Epidermal melanocyte (primary cell): ENCODE measurements at regions not wholly inside any gene's neighbourhood (a gene's known extent, or its start where the extent isn't known, plus 50 kb on each side); places are given as distances from the start of the nearest gene placed in this dataset.

Experiments used
- DNase-seq: peaks from one replicate; pipeline ENCODE4 v3.0.0; 2011; ENCODE audit warnings: low spot score; ENCODE audit not compliant: insufficient read length

- no peak for DNase-seq
Observed at GRCh38 chr6:28732052-28732451, 191.7 kb downstream of the TRIM27 start.

- DNase-seq = no peak
Observed at GRCh38 chr6:28734443-28734959, 189.3 kb downstream of the TRIM27 start.

GRCh38 chr6:28736121-28736520, 187.7 kb downstream of the TRIM27 start:
- no peak for DNase-seq

- DNase-seq = no peak
Observed at GRCh38 chr6:28737750-28738395, 185.9 kb downstream of the TRIM27 start.

GRCh38 chr6:28738396-28738765, 185.4 kb downstream of the TRIM27 start:
- no peak for DNase-seq

GRCh38 chr6:28741363-28741762, 182.4 kb downstream of the TRIM27 start:
- no peak for DNase-seq

GRCh38 chr6:28742668-28743270, 181.0 kb downstream of the TRIM27 start:
- no peak for DNase-seq

GRCh38 chr6:28743271-28743789, 180.5 kb downstream of the TRIM27 start:
- DNase-seq = no peak

- no peak for DNase-seq
Observed at GRCh38 chr6:28747083-28747630, 176.6 kb downstream of the TRIM27 start.

- DNase-seq = no peak
Observed at GRCh38 chr6:28747631-28748157, 176.1 kb downstream of the TRIM27 start.

- DNase-seq = no peak
Observed at GRCh38 chr6:28748192-28748591, 175.6 kb downstream of the TRIM27 start.

- DNase-seq = no peak
Observed at GRCh38 chr6:28750926-28751458, 172.8 kb downstream of the TRIM27 start.

- no peak for DNase-seq
Observed at GRCh38 chr6:28751514-28751913, 172.3 kb downstream of the TRIM27 start.

GRCh38 chr6:28751963-28752350, 171.8 kb downstream of the TRIM27 start:
- no peak for DNase-seq

GRCh38 chr6:28757429-28758045, 166.2 kb downstream of the TRIM27 start:
- DNase-seq = no peak

- no peak for DNase-seq
Observed at GRCh38 chr6:28758046-28758817, 165.6 kb downstream of the TRIM27 start.

- no peak for DNase-seq
Observed at GRCh38 chr6:28758818-28759235, 165.0 kb downstream of the TRIM27 start.

GRCh38 chr6:28764014-28764723, 159.6 kb downstream of the TRIM27 start:
- no peak for DNase-seq

- no peak for DNase-seq
Observed at GRCh38 chr6:28764761-28765282, 159.0 kb downstream of the TRIM27 start.

- DNase-seq = no peak
Observed at GRCh38 chr6:28765978-28766351, 157.8 kb downstream of the TRIM27 start.
